Fibroblast of villous mesenchyme (primary cell): ENCODE measurements at regions not wholly inside any gene's neighbourhood (a gene's known extent, or its start where the extent isn't known, plus 50 kb on each side); places are given as distances from the start of the nearest gene placed in this dataset.

ENCODE experiments used
- DNase-seq: peaks from one replicate; pipeline ENCODE4 v3.0.0-alpha.2; 2010; ENCODE audit warnings: low read depth
- H3K4me3 ChIP-seq: 2 replicates; pipeline ENCODE4 v1.5.1; 2011; ENCODE audit warnings: low read depth, mild to moderate bottlenecking, low read length
- TF ChIP-seq, protein P1 (sequence below): IDR thresholded peaks from 2 replicates; pipeline ENCODE4 v1.5.1; 2012; ENCODE audit warnings: low read depth, mild to moderate bottlenecking, low read length; ENCODE audit not compliant: insufficient read depth

DNA sequence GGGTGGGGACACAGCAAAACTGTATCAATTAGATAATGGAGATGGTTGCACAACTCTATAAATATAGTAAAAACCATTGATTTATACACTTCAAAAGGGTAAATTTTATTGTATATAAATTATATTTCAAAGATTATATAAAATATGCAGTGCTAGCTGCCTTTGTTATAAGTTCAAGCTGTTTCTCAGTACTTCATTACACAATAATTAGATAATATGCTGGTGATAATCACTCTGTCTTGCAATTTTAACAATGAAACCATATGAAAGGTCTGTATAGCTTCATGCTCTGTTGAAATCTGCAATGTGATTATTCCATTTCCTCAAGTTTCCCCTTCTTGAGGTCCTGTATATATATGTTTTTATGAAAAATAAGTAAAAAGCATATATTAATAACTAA is 73.4 kb upstream of the PLS3 start:
- no peak overlapping the region for H3K4me3 ChIP-seq
- TF ChIP-seq, protein P1, sequence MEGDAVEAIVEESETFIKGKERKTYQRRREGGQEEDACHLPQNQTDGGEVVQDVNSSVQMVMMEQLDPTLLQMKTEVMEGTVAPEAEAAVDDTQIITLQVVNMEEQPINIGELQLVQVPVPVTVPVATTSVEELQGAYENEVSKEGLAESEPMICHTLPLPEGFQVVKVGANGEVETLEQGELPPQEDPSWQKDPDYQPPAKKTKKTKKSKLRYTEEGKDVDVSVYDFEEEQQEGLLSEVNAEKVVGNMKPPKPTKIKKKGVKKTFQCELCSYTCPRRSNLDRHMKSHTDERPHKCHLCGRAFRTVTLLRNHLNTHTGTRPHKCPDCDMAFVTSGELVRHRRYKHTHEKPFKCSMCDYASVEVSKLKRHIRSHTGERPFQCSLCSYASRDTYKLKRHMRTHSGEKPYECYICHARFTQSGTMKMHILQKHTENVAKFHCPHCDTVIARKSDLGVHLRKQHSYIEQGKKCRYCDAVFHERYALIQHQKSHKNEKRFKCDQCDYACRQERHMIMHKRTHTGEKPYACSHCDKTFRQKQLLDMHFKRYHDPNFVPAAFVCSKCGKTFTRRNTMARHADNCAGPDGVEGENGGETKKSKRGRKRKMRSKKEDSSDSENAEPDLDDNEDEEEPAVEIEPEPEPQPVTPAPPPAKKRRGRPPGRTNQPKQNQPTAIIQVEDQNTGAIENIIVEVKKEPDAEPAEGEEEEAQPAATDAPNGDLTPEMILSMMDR, result no peak
- no peak for DNase-seq

DNA sequence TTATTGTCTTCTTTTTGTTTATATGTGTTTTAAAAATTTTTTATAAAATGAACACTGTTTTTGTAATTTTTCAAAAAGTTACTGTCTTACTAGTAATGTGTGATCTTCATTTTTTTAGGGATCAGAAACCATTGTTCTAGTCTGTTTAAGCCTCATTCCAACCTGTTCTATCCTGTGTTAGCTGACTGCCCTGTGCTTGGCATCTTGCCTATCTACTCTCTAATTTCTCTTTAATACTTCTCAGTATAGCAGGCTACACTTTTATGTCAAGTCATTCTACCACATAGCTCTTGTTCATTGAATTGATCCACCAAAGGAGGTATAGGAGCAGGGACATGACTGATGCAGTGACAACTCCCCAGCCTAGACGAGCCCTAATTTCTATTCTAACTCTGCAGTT is 70.2 kb upstream of the PLS3 start:
- no peak overlapping the region for H3K4me3 ChIP-seq
- DNase-seq, result no peak

DNA sequence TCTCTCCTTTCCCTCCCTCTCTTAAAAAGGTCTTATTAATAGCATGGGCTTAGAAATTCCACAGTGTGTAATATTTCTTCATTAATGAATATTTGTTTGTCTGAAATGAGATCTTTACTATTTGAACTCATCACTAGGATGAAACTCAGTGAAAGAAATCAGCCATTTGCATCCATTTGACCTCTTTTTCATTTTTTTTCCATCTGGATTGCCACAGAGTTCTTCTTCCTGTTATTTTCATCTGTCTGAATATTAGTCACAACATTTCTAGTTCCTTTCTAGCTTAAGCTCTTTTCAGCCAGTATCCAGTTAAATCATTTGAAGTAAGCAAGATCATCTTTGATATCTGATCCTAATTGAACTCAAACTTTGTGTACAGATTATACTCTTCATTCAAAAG is 69.2 kb upstream of the PLS3 start:
- DNase-seq, result peak; percentile 13
- TF ChIP-seq, protein P1, result no peak
- no peak overlapping the region for H3K4me3 ChIP-seq

More for the DNA sequence above, 70.2 kb upstream of the PLS3 start:
- TF ChIP-seq, protein P1, result no peak

DNA sequence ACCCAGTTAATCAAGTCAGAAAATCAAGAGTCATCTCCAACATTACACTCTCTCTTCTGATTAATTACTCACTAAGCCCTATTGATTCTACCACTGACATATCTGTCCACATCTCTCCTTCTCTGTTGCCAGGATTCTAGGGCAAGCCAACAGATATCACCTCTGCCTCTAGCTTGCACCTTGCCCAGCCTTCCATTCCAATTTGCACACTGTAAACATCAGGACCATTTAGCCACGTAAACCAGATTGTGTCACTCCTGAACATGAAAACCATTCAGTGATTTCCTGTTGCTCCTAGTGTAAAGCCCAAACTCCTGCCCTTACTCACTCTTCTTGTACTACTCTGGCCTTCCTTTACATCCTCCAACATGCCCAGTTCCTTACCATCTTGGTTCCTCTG is 68.0 kb upstream of the PLS3 start:
- no peak for DNase-seq
- H3K4me3 ChIP-seq, result no peak overlapping the region
- TF ChIP-seq, protein P1, result no peak

DNA sequence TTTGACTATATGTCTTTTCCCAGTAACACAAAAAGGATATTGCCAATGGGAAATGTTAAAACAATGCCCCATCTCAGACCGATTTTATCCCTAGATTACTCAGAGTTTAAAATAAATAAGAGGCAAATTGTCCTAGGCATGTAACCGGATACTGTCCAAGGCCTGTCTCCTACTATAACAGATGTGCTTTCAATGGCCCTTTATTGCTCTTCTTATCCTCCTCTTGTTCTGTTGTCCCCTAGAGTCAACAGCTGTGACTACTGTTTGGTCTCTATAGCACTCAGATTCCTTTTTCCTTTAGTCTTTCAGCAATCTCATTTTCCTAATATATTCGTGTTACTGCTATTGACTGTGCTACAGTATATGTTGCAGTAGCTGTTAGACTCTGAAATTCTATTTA is 66.8 kb upstream of the PLS3 start:
- DNase-seq, result no peak
- TF ChIP-seq, protein P1, result no peak
- H3K4me3 ChIP-seq, result no peak overlapping the region

DNA sequence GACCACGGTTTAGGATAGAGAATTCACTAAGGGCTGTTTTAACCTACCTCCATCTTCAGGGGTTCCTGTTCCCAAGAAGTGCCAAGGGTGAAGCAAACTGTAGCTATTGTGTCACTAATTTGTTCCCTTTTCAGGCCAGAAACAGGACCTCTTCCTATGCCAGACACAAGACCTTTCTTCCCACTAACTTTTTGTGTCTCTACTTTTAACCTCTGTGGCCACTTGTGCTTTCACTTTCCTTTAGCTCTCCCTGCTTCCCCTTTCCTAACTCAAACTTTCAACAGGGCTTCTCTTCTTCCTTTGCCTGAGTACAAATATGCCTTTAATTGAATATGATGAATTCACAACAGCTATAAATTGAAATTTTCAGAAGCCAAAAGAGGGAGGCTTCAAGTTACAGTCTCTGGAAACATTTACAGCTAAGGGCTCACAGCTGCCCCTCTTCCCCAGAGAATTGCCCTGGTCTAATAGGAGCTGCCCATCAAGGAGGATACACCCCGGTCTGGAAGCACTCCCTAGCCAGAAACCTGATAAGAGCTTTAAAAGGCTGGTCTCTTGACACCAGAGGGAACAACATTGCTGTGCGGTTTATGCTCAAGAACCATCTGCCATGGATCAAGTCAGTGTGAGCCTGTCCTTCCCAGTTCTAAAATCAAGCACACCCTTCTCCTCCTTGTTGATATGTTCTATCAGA is 61.7 kb upstream of the PLS3 start:
- DNase-seq, result peak; percentile 37
- TF ChIP-seq, protein P1, result no peak
- no peak overlapping the region for H3K4me3 ChIP-seq

DNA sequence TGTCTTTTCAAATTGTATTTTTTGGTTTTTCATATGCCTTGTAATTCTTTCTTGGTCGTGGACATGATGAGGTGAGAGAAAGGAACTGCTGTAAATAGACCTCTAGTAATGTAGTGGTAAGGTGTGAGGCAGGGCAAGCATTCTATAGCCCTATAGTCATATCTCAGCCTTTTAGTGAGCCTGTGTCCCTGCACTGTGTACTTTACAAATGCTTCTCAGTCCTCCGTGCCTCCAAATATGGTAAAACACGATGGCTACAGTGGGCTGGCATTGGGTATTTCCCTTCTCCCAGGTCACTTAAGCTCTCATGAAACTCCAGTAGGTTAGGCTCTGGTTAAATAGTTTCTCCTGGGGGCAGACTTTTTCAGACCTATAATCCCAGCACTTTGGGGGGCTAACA is 57.9 kb upstream of the PLS3 start:
- TF ChIP-seq, protein P1, result no peak
- H3K4me3 ChIP-seq, result no peak overlapping the region
- DNase-seq, result no peak
